ENCODE measurements at regions not wholly inside any gene's neighbourhood (a gene's known extent, or its start where the extent isn't known, plus 50 kb on each side); places are given as distances from the start of the nearest gene placed in this dataset.

GRCh38 chr1:94325377-94326302 lies 88.3 kb upstream of the ARHGAP29 start:
- no peak for DNase-seq

- DNase-seq: no peak
Observed at GRCh38 chr1:94324178-94324544, 86.8 kb upstream of the ARHGAP29 start.

GRCh38 chr1:94323311-94324177 lies 86.2 kb upstream of the ARHGAP29 start:
- no peak for DNase-seq

GRCh38 chr1:94322696-94323095 lies 85.3 kb upstream of the ARHGAP29 start:
- no peak for DNase-seq

- no peak for DNase-seq
Observed at GRCh38 chr1:94321662-94322061, 84.3 kb upstream of the ARHGAP29 start.

- DNase-seq: no peak
Observed at GRCh38 chr1:94319319-94320102, 82.1 kb upstream of the ARHGAP29 start.

GRCh38 chr1:94318505-94319030 lies 81.2 kb upstream of the ARHGAP29 start:
- DNase-seq: no peak

GRCh38 chr1:94317790-94318188 lies 80.4 kb upstream of the ARHGAP29 start:
- DNase-seq: no peak

- no peak for DNase-seq
Observed at GRCh38 chr1:94316836-94317789, 79.7 kb upstream of the ARHGAP29 start.

GRCh38 chr1:94316183-94316582 lies 78.8 kb upstream of the ARHGAP29 start:
- no peak for DNase-seq

GRCh38 chr1:94315552-94316116 lies 78.2 kb upstream of the ARHGAP29 start:
- no peak for DNase-seq

- no peak for DNase-seq
Observed at GRCh38 chr1:94314222-94314858, 77.0 kb upstream of the ARHGAP29 start.

- no peak for DNase-seq
Observed at GRCh38 chr1:94310570-94311270, 73.3 kb upstream of the ARHGAP29 start.

GRCh38 chr1:94309829-94310569 lies 72.6 kb upstream of the ARHGAP29 start:
- DNase-seq: no peak

- no peak for DNase-seq
Observed at GRCh38 chr1:94309216-94309615, 71.8 kb upstream of the ARHGAP29 start.

GRCh38 chr1:94306521-94306920 lies 69.1 kb upstream of the ARHGAP29 start:
- DNase-seq: no peak

GRCh38 chr1:94305704-94306103 lies 68.3 kb upstream of the ARHGAP29 start:
- no peak for DNase-seq

GRCh38 chr1:94304553-94304952 lies 67.2 kb upstream of the ARHGAP29 start:
- no peak for DNase-seq

- no peak for DNase-seq
Observed at GRCh38 chr1:94303005-94303404, 65.6 kb upstream of the ARHGAP29 start.
